ENCODE measurements at regions not wholly inside any gene's neighbourhood (a gene's known extent, or its start where the extent isn't known, plus 50 kb on each side); places are given as distances from the start of the nearest gene placed in this dataset.

DNA sequence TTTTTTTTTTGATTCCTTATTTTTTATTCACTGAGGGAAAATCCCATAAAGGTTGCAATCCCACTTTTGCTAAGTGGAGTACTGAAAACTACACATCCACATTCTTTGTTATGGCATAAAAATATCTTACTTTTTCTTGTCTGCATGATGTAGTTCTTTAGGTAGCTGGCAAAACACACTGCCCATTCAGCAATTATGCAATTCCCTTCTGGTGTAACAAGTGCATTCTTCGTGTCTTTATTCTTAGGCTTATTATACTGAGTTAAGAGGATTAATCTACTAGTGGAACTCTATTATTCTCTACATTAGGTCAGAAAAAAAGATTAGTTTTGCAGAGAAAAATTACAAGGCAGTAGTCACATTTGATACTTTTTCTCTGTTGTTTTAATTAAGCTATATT is 403.8 kb upstream of the GBE1 start:
- no peak for TF ChIP-seq EGR1 (IDR thresholded peaks at IDR 0.05)
- TF ChIP-seq YY1 (IDR thresholded peaks at IDR 0.05; ENCODE audit: low read depth), result no peak
- TF ChIP-seq, protein P1, sequence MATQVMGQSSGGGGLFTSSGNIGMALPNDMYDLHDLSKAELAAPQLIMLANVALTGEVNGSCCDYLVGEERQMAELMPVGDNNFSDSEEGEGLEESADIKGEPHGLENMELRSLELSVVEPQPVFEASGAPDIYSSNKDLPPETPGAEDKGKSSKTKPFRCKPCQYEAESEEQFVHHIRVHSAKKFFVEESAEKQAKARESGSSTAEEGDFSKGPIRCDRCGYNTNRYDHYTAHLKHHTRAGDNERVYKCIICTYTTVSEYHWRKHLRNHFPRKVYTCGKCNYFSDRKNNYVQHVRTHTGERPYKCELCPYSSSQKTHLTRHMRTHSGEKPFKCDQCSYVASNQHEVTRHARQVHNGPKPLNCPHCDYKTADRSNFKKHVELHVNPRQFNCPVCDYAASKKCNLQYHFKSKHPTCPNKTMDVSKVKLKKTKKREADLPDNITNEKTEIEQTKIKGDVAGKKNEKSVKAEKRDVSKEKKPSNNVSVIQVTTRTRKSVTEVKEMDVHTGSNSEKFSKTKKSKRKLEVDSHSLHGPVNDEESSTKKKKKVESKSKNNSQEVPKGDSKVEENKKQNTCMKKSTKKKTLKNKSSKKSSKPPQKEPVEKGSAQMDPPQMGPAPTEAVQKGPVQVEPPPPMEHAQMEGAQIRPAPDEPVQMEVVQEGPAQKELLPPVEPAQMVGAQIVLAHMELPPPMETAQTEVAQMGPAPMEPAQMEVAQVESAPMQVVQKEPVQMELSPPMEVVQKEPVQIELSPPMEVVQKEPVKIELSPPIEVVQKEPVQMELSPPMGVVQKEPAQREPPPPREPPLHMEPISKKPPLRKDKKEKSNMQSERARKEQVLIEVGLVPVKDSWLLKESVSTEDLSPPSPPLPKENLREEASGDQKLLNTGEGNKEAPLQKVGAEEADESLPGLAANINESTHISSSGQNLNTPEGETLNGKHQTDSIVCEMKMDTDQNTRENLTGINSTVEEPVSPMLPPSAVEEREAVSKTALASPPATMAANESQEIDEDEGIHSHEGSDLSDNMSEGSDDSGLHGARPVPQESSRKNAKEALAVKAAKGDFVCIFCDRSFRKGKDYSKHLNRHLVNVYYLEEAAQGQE (IDR thresholded peaks at IDR 0.05; ENCODE audit: low read depth), result no peak
- TF ChIP-seq NFIC (IDR thresholded peaks at IDR 0.05), result no peak

DNA sequence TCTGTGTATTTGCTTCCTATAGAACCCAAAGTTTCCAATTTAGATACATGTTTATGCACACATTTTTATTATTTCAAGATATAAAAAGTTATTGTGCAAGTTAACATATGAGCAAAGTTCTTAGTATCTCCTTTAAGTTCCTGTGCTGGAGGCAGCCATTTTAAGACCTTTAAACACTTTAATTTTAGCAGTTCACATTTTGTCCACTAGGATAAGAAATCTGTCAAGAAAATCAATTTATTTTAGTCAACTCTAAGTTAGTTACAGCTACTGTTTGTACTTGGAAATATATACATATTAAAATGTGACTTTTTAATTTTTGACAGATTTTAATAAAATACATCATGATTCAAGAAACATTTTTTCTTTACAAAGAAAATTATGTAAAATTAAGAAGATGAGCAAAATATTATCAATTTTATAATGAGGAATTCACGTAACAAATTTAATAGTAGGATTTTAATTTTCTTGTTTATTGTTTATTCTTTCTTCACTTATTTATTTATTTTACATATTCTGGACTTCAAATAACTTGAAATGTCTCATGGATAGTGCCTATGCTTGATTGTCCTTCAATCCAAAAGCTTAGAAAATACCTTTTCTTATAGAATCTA is 402.6 kb upstream of the GBE1 start:
- TF ChIP-seq CREB1 (IDR thresholded peaks at IDR 0.05; ENCODE audit: low read depth) (no peak), YY1 (IDR thresholded peaks at IDR 0.05; ENCODE audit: low read depth) (0 out of 2 replicates have a peak, but pooled peaks have one; percentile 32)

DNA sequence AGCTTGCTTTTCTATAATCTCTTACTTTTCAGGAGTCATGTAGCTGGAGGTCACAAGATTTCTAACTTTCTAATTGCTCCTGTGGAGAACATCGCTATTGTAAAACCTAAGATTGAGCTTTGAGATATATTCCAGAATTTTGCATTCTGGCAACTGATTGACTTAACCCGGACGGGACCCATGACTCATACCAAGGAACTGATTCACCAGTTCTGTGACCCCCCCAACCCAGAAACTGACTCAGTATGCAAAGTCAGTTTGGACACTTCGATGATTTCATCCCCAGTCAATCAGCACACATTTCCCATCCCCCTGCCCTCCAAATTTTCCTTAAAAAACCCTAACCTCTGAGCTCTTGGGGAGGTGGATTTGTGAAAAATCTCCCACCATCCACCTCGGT is 396.5 kb upstream of the GBE1 start:
- TF ChIP-seq YY1 (IDR thresholded peaks at IDR 0.05; ENCODE audit: low read depth) (no peak), EP300 (IDR thresholded peaks at IDR 0.05; ENCODE audit: borderline replicate concordance) (no peak), TAF1 (IDR thresholded peaks at IDR 0.05; ENCODE audit: low read depth) (no peak), RAD21 (IDR thresholded peaks at IDR 0.05; ENCODE audit: low read depth) (no peak), CEBPB (IDR thresholded peaks at IDR 0.05) (no peak), ZBTB7A (IDR thresholded peaks at IDR 0.05; ENCODE audit: low read depth) (no peak), EGR1 (IDR thresholded peaks at IDR 0.05) (no peak), CREB1 (IDR thresholded peaks at IDR 0.05; ENCODE audit: low read depth) (no peak)
- TF ChIP-seq, protein P2, sequence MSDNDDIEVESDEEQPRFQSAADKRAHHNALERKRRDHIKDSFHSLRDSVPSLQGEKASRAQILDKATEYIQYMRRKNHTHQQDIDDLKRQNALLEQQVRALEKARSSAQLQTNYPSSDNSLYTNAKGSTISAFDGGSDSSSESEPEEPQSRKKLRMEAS (IDR thresholded peaks at IDR 0.05), result no peak
- TF ChIP-seq, protein P3, sequence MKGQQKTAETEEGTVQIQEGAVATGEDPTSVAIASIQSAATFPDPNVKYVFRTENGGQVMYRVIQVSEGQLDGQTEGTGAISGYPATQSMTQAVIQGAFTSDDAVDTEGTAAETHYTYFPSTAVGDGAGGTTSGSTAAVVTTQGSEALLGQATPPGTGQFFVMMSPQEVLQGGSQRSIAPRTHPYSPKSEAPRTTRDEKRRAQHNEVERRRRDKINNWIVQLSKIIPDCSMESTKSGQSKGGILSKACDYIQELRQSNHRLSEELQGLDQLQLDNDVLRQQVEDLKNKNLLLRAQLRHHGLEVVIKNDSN (IDR thresholded peaks at IDR 0.05), result no peak

DNA sequence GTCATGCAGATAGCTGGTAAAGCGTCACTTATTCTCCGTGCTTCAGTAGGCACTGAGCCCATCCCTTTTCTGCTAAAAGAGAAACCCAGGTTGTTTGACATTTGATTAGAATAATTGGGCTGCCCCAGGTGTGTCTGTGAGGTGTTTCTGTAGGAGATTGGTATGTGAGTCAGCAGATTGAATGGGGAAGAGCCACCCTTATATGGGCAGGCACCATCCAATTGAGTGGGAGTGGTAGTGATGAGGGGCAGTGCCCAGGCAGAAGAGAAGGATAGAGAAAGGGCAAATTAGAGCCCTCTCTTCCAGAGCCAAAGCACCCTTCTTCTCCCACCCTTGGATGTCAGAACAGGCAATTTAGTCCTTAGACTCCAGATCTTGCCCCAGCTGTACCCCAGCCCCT is 384.3 kb upstream of the GBE1 start:
- TF ChIP-seq, protein P3 (IDR thresholded peaks at IDR 0.05), result no peak
- TF ChIP-seq, protein P1 (IDR thresholded peaks at IDR 0.05; ENCODE audit: low read depth), result no peak
- TF ChIP-seq NFIC (IDR thresholded peaks at IDR 0.05) (no peak), CEBPB (IDR thresholded peaks at IDR 0.05) (no peak), YY1 (IDR thresholded peaks at IDR 0.05; ENCODE audit: low read depth) (no peak), FOXM1 (IDR thresholded peaks at IDR 0.05; ENCODE audit: borderline replicate concordance, low read depth) (no peak), RAD21 (IDR thresholded peaks at IDR 0.05; ENCODE audit: low read depth) (no peak), TAF1 (IDR thresholded peaks at IDR 0.05; ENCODE audit: low read depth) (no peak), CREB1 (IDR thresholded peaks at IDR 0.05; ENCODE audit: low read depth) (no peak), TEAD4 (IDR thresholded peaks at IDR 0.05) (no peak), ZBTB7A (IDR thresholded peaks at IDR 0.05; ENCODE audit: low read depth) (no peak), EP300 (IDR thresholded peaks at IDR 0.05; ENCODE audit: borderline replicate concordance) (no peak)

DNA sequence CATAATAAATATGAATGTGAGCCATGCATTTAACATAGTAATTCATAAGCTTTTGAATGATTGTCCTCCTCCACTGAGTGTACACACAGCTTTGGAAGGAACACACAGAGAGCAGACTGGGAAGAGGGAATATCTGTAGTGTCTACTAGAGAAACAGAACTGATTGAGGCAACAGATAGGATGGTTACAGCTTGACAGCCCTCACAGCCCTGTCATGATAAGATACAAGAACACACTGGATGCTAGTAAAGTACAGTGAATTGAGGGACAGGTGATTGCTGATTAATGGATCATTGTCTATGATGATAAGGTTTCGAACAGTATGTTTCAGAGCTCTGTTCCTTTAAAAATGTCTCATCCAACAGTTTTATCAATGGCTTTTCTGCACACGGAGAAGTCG is 383.4 kb upstream of the GBE1 start:
- TF ChIP-seq RAD21 (IDR thresholded peaks at IDR 0.05; ENCODE audit: low read depth) (no peak), ZBTB7A (IDR thresholded peaks at IDR 0.05; ENCODE audit: low read depth) (no peak), TAF1 (IDR thresholded peaks at IDR 0.05; ENCODE audit: low read depth) (no peak), CEBPB (IDR thresholded peaks at IDR 0.05) (no peak), TCF12 (IDR thresholded peaks at IDR 0.05; ENCODE audit: low read depth) (no peak), EP300 (IDR thresholded peaks at IDR 0.05; ENCODE audit: borderline replicate concordance) (no peak), NFIC (IDR thresholded peaks at IDR 0.05) (no peak), CREB1 (IDR thresholded peaks at IDR 0.05; ENCODE audit: low read depth) (no peak), YY1 (IDR thresholded peaks at IDR 0.05; ENCODE audit: low read depth) (no peak), TEAD4 (IDR thresholded peaks at IDR 0.05) (no peak), EGR1 (IDR thresholded peaks at IDR 0.05) (no peak), FOXM1 (IDR thresholded peaks at IDR 0.05; ENCODE audit: borderline replicate concordance, low read depth) (no peak)
- TF ChIP-seq, protein P1 (IDR thresholded peaks at IDR 0.05; ENCODE audit: low read depth), result no peak
- TF ChIP-seq, protein P3 (IDR thresholded peaks at IDR 0.05), result no peak
- TF ChIP-seq, protein P2 (IDR thresholded peaks at IDR 0.05), result no peak
